C4-2B (cell line): ENCODE measurements at regions not wholly inside any gene's neighbourhood (a gene's known extent, or its start where the extent isn't known, plus 50 kb on each side); places are given as distances from the start of the nearest gene placed in this dataset.

ENCODE experiments used
- CTCF ChIP-seq: fragments of 450-650 bp; conservative IDR thresholded peaks from 2 replicates; pipeline ENCODE4 v1.5.1; 2017; ENCODE audit warnings: mild to moderate bottlenecking
- ZFX ChIP-seq: fragments of 450-650 bp; IDR thresholded peaks from 2 replicates; pipeline ENCODE4 v1.6.1; 2017

- TF ChIP-seq CTCF (no peak), ZFX (no peak)
Measured at GRCh38 chr16:65994291-65994690, 372.2 kb upstream of the CDH5 start.
